Suppressor macrophage treated with lipopolysaccharide for 1 hour (primary cell): ENCODE measurements at regions not wholly inside any gene's neighbourhood (a gene's known extent, or its start where the extent isn't known, plus 50 kb on each side); places are given as distances from the start of the nearest gene placed in this dataset.

Experiments used
- DNase-seq, 3 donors: peaks; one replicate each; pipeline ENCODE4 v3.0.0-alpha.2; 2020 to 2022

DNA sequence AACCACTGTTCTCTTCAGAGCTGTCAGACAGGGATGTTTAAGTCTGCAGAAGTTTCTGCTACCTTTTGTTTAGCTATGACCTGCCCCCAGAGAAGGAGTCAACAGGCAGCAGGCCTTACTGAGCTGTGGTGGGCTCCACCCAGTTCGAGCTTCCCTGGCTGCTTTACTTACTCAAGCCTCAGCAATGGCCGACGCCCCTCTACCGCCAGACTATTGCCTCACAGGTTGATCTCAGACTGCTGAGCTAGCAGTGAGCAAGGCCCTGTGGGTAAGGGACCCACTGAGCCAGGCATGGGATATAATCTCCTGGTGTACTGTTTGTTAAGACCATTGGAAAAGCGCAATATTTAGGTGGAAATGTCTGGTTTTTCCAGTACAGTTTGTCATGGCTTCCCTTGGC, 229.6 kb downstream of the TMEM167A start:
- no peak for DNase-seq

DNA sequence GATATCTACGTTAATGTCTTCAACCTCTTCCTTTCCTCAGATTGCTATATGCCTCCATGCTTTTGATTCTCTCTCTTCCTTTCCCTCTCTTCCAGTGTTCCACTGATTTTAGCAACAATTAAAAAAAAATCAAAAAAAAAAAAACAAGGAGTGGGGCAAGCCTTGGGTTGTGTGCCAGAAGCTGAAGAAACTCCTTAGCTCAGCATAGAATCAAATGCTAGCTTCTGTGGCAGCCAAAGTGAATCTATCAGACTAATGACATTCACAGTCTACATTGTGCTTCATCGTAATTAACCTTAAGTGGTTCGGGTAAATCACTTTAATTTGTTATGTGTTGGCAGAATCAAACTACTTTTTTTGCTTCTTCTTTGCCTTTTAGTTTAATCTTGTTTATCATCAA, 237.3 kb downstream of the TMEM167A start:
- no peak for DNase-seq

DNA sequence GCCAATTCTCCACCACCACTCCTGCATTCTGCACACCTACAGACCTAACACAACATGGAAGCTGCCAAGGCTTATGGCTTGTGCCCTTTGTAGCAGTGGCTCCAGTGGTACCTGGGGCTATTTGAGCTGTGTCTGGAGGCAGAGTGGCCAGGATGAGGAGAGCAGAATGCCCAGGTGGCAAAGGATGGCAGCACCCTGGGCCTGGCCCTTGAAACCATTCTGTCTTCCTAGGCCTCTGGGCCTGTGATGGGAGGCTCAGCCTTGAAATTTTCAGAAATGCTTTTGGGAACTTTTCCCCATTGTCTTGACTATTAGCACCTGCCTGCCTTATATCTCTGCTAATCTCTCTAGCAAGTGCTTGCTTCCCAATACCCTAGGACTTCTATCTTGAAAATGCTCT, 241.7 kb downstream of the TMEM167A start:
- DNase-seq, result no peak

DNA sequence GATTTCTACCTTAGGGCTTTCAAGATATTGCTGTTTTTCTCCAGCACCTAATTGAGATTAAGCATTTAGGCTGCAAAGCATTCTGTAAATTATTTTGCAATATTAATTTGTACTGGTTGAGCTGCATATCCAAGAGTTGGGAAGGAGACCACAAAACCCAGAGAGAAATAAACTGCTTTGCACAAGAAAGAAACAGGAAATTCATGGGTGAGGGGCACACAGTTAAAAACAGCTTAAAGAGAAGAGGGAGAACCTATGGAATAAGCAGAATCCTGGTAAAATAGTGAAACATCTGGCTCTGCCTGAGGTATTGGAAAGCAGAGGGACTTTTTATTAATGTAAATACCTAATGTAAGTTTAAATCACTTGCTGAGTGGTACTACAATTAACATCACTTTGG, 243.0 kb downstream of the TMEM167A start:
- DNase-seq, result no peak

DNA sequence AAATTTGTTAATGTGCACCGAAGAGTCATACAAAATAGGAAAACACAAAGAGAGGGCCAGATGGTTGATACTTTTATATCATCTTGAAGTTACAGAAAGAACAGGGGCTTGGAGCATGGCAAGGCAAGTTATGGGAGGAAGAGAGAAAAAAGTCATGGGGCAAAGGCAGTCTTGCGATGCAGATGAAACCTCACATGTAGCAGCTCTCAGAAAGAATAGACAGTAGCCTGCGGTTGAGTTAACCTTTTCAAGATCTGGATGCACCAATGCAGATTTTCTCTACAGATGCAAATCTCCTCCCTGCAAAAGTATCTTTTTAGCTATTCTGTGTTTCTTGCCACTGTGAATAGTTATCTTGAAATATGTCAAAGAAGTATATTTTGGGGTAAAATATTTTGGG, 243.9 kb downstream of the TMEM167A start:
- DNase-seq, result no peak

DNA sequence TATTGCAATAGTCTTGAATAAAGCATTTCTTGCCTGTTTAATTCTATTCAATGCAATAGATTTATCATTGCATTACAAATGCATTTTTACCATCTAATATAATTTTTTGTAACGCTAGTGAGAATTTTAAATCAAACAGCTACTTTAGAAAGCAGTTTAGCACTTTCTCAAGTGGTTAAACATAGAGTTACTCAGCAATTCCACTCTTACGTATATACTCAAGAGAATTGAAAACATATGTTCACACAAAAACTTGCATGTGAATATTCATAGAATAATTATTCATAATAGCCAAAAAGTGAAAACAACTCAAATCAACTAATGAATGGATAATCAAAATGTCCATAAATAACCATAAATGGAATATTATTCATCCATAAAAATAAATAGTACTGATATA, 244.7 kb downstream of the TMEM167A start:
- no peak for DNase-seq

DNA sequence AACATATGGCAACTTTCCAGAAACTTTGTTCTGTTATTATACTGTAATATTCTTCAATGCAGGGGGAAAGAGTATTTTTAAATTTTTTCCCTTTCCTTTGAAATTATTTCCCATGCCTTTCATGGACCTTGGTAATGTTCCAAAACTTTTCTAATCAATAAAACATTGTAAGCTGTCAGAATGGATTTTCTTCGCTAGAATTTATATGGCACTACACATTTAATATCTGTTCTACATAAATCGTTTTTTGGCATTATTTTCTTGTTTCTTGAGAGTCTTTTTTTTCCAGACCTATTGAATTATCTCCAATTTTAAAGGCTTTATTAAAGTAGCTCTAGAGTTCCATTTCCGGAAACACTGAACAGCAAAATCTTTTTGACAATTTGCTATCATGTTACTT, 249.0 kb downstream of the TMEM167A start:
- DNase-seq, result no peak

DNA sequence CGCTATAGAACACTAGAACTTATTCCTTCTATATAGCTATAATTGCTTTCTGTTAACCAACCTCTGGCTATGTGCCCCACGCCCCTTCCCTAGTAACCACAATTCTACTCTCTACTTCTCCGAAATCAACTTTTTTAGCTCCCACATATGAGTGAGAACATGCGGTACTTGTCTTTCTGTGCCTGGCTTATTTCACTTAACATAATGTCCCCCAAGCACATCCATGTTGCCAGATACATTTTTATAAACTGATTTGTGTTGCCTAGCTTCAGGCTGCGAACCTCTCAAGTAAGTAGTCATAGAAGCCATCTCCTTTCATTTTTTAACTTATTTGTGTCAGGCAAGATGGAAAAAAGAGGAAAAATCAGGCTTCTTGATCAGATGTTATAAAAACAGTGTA, 249.5 kb downstream of the TMEM167A start:
- no peak for DNase-seq

DNA sequence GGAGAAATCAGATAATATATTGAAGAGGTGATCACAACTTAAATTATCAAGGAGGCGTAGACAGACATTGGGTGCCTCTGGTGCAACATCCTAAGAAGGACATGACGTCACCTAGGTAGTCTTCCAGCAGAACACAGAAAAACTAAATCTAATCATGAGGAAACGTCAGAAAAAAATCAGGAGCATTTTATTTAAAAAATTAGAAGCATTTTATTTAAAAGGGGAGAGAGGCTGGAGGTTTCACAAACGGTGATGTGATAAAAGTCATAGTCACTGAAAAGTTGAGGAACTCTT, 254.6 kb downstream of the TMEM167A start:
- DNase-seq, result no peak

DNA sequence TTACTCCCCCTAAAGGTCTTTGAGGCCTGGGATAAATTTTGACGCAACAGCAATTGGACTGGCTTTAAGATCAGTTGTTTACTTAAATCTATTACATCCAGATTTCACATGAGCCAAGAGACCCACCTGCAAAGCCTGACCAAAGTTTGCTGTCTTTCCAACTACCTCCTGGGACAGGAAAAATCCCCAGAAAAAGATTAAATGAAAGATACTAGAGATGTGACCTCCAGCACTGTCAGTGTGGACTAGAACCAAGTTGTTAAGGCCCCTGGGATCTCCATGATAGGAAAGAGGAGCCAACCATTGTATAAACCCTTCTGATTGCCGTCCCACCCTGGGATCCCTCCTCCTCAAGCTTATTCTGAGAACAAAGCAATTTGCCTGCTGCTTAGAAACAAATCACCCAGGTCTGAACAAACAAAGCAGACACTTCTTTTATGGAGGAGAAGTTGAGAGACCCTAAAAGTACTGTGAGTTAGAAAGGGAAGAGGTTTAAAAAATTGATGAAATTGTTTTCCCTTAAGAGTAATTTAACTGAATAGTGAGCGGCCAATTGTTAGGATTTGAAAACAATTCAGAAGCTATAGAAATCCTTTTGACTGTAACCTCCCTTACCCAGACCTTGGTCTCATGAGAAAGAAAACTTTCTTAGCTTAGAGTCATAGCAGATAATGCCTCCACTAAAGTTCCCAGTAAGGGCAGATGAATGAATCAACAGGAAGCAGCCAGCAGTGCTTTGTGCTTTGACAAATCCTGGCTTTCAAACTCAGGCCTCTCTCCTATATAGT, 255.2 kb downstream of the TMEM167A start:
- no peak for DNase-seq

DNA sequence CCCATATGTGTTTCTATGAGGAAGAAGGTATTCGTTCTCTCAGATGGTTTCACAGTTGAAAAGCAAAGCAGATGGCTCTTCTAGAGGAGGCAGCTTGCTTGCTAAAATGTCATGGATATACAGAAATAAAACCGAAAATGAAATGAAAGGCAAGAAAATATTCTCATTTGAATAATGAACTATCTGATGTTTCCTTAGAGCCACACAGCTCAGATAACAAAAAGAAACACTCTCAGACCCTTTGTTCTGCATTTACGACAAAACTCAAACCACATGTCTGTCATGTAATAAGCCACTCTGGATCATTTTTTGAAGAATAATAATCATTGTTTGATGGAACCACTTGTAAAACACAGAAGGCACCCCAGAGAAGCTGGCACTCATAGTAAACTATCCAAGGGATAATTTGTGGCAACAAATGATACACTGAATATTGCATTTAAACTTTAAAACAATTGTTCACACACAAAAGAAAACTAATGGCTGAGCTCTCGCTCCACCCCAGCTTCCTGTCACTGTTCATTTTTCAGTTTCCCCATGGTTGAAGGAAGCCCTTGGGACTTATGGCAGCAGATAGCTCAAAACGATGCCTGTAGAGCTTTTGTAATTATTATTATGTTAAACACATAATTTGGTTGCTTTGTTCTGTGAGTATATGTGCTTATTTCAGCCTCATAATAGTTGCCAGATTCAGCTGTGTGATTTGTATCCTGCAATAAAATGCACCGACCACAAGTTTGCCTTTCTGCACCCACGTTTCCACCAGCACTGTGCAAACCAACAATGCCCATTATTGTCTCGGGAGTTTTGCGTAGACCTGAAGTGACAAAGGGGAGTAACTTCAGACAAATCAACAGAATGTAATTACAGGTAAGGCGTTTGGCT, 256.0 kb downstream of the TMEM167A start:
- no peak for DNase-seq

DNA sequence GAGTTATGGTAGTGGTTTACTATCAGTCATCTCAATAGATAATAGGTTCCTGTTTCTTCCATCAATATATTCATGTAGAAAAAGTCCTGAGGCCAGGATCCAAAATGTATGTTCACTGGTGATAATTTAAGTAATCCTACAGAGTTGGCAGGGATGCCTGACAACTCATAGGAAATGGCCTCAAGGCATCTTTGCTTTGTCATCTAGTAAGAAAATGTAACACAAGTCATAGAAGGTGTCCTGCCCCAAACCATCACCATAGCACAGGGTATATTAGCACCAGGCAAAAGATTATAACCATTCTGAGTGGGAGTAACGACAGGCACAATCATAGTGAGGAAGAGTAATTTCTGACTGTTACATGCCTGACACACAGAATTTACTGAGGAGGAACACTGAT, 257.0 kb downstream of the TMEM167A start:
- DNase-seq, result no peak

DNA sequence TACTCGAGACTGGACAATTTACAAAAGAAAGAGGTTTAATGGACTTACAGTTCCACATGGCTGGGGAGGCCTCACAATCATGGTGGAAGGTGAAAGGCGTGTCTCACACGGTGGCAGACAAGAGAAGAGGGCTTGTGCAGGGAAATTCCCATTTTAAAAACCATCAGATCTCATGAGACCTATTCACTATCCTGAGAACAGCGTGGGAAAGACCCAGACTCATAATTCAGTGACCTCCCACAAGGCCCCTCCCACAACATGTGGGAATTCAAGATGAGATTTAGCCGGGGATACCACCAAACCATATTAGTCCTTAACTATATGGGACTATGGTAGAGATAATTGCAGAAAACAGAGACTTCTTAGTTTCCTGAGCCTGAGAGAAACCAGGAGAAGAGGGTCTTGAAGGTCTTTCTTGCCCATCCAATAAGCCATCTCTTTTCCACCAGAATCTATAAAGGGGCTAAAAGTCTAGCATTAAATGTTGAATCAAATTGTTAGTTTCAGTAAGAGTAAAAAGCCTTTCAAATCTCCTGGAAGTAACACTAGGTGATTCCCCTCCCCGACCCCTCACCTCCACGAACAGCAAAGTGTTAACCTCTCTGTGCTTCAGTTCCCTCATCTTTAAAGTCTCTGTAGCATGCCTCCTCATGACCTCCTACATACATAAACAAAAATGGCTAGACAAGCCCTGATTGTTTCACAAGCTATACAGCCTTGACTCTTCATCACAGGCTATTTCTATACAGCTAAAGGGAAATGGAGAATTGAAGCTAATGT, 259.1 kb downstream of the TMEM167A start:
- no peak for DNase-seq

DNA sequence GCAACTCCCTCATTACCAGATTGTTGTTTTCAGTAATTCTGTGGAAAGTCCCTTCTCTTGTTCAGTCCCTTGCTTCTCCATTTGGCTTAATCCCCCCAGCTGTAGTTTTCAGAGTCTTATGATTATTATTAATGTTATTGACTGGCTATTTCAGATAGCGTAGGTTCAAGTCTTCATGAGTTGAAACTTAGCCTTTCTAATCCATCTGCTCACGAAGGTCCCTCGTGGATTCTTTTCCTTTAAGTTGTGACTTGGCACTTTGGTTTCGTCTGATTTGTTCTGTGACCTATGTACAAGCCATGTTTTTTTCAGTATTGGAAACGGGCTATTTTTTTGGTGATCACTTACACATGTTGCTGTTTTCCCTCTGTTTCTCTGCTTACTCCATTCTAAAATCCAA, 260.3 kb downstream of the TMEM167A start:
- peak in 1 of 3 donors; percentile 2 for DNase-seq

DNA sequence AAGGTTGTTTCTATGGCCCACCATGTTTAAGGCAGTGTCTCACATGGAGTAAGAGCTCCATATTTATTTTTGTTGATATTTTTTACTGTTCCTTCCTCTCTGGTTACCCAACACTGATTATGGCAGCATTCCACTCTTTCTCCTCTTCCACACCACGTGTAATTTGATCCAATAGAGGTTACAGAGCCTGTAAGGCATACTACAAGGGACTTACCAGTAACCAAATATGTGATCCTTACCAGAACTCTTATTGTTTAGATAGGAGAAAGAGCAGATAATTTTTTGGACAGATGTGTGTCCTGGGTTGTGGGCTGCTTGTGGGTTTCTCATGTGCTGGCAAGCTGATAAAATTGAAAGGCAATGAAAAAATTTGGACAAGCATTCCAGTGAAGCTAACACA, 261.3 kb downstream of the TMEM167A start:
- DNase-seq, result no peak

DNA sequence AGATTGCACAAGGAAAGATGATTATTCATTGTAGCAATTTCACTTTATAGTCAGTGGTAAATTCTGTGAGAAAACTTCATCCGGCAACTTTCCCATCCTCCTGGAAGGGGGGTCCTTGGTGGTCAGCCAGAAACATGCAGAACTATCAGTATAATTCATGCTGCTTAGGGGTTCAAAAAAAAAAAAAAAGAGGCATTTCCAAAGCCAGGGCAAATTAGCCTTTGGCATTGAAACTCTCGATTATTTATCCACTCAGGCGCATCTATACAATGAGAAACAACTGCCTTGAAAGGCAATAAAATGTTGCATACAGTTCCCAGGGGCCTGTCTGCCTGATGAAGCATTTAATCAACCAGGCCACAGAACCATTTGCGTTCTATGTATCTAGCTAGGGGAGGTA, 263.3 kb downstream of the TMEM167A start:
- DNase-seq, result no peak

DNA sequence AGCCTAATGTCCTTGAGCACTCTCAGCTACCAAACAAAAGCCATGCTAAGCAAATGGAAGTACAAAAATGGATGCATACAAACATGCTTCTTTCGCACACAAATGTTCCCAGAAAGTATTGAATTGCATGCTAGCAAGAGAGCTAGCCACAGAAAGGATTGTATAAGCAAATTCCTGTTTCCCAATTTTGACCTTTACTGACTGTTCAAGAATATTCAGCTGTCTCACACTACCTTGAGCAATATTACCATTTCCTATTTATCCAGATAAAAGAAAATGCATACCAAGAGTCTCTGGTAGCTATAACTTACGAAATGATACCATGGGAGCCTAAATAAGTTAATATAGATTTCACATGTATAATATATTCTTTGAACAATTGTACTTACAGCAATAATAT, 264.6 kb downstream of the TMEM167A start:
- peak; percentile 4 to 51 (median 49) for DNase-seq

DNA sequence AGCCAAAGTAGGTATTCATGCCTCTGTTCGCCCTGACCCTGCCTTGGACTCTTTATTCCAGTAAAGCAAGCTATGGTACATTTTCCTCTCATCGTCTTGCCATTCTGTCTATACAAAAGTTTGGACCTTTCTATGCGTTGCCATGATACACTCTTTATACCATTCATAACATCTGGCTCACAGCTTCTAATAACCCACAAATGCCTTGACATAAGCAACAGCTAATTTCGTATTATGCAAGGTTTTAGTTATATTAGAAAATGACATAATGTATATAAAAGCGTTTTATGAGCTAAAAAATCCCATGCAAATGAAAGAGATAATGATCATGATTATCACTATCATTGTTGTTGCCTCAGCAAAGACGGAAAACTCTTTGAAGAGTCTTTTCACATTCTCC, 265.7 kb downstream of the TMEM167A start:
- DNase-seq, result no peak

DNA sequence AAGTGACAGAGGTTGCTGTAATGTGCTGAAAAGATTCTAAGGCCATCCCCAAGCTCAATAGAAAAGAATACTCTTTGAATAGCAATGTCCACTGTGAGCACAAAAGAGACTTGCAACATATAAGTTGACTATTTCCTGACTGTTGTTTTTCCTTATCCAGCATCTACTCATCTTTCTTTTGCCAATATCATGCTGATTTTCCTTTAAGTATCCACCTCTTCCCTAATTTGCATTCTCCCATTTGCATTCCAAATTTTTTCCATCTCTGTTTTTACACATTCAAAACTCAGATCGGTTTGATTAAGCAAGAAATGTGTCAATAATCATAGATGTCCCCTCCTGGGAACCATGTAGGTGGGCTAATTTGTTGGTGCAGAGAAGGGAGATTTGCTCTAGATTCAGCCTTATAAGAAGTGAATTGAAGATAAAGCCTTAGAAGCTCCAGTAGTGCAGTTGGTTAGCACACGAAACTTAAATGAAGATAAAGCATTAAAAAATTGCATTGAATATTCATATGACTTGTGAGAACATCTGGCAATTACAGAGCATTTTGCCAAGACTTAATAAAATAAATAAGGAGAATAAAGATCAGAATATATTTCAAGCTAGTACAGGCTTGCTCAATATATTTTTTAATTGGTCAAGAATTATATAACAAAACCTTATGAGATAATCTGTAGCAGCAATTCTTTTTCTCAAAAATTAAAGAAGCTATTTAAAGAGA, 267.6 kb downstream of the TMEM167A start:
- no peak for DNase-seq

DNA sequence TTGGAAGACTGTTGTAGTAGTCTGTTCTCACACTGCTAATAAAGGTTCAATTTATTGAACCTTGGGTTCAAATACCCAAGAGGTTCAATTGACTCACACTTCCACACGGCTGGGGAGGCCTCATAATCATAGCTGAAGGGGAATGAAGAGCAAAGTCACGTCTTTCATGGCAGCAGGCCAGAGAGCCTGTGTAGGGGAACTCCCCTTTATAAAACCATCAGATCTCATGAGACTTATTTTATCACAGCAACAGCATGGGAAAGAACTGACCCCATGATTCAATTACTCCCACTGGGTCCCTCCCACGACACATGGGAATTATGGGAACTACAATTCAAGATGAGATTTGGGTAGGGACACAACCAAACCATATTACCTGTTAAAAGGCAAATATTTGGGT, 268.2 kb downstream of the TMEM167A start:
- DNase-seq, result peak in 1 of 3 donors; percentile 4

DNA sequence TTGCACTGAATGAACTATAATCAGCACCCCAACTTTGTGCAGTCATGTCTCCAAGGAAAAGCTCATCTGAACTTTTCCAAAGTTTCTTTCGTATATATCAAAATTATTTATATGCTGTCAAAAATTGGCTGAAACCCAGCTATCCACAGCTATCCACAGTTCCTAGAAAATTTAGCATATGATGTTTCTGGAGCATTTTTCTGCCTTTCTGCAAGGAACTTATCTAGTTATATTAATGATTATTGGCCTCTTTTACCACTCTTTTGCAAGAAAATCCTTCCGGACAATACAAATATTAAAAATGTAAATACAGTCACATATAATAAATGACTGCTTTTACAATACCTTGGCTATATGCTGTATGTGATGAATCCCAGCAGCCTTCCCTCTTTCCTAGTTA, 270.2 kb downstream of the TMEM167A start:
- no peak for DNase-seq

DNA sequence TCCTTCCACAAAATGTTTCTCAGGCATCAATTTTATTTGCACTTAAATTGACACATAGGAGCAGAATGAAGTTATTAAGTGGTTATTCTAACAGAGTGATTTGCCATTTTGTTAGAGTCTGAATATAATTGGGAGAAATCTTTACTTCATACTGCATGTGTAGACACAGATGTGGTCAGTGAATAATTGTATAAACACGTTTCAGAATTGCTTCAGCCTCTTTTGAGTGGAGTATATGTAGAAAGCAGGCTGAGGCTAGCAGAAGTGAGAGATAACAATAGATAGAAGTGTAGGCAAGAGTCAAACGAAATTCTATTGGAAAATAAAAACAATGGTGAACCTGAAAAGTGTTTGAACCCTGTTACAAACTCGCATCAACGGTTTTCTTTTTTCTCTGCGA, 270.7 kb downstream of the TMEM167A start:
- no peak for DNase-seq

DNA sequence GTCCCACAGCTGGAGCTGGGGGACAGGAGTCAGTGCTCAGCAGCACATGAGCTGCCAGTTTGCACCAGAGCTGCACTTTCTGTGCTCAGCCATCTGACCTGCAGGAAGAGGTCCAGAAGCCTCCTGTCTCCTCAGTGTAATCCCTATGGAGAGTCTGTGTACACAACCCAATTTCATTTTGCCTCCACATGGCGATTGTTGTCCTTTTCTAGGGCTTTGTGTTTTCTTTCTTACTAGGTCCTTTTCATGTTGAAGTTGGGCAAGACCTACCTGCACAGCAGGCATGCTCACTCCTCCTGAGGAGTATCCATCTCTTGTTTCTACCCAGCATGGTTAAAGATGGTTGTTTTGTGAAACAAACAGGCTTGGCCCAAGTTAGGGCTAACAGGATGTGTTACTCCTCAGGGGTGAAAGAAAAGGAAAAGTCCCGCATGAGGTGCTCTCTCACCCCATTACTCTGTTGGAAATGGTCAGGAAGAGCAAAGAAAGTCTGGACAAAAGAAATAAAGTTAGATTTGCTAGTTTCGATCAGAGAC, 273.0 kb downstream of the TMEM167A start:
- DNase-seq, result no peak
